ENCODE measurements at regions not wholly inside any gene's neighbourhood (a gene's known extent, or its start where the extent isn't known, plus 50 kb on each side); places are given as distances from the start of the nearest gene placed in this dataset.
A peak's percentile ranks its signal among the peaks of the same experiment; 100 is the strongest.

- Mint-ChIP-seq H3K9me3 (no peaks in the 10 kb centered on the region), H3K27ac (no peak overlapping the region), H3K27me3 (no peaks in the 10 kb centered on the region), H3K4me1 (peaks cover 2% of the 10 kb centered on the region), H3K36me3 (ENCODE audit: low read depth) (no peaks in the 10 kb centered on the region), H3K4me3 (no peak overlapping the region)
- DNase-seq: no peak
- ATAC-seq: no peak
Observed at GRCh38 chr6:163728442-163729126, 314.1 kb downstream of the QKI start.

GRCh38 chr6:163726037-163726695 lies 311.6 kb downstream of the QKI start:
- no peak overlapping the region for H3K27ac Mint-ChIP-seq
- H3K27me3 Mint-ChIP-seq: no peaks in the 10 kb centered on the region
- no peaks in the 10 kb centered on the region for H3K36me3 Mint-ChIP-seq (ENCODE audit: low read depth)
- H3K4me3 Mint-ChIP-seq: no peak overlapping the region
- DNase-seq (no peak), ATAC-seq (no peak)
- H3K4me1 Mint-ChIP-seq: no peaks in the 10 kb centered on the region
- no peaks in the 10 kb centered on the region for H3K9me3 Mint-ChIP-seq

- Mint-ChIP-seq H3K27me3 (no peaks in the 10 kb centered on the region), H3K4me1 (no peaks in the 10 kb centered on the region), H3K27ac (no peak overlapping the region), H3K9me3 (no peaks in the 10 kb centered on the region), H3K4me3 (no peak overlapping the region), H3K36me3 (ENCODE audit: low read depth) (no peaks in the 10 kb centered on the region)
- DNase-seq: no peak
- ATAC-seq: no peak
Observed at GRCh38 chr6:163725008-163725941, 310.8 kb downstream of the QKI start.

- Mint-ChIP-seq H3K36me3 (ENCODE audit: low read depth) (no peaks in the 10 kb centered on the region), H3K9me3 (no peaks in the 10 kb centered on the region), H3K27me3 (no peaks in the 10 kb centered on the region), H3K4me1 (no peaks in the 10 kb centered on the region), H3K4me3 (no peak overlapping the region), H3K27ac (no peak overlapping the region)
- no peak for DNase-seq
- no peak for ATAC-seq
Observed at GRCh38 chr6:163724196-163724595, 309.7 kb downstream of the QKI start.

DNA sequence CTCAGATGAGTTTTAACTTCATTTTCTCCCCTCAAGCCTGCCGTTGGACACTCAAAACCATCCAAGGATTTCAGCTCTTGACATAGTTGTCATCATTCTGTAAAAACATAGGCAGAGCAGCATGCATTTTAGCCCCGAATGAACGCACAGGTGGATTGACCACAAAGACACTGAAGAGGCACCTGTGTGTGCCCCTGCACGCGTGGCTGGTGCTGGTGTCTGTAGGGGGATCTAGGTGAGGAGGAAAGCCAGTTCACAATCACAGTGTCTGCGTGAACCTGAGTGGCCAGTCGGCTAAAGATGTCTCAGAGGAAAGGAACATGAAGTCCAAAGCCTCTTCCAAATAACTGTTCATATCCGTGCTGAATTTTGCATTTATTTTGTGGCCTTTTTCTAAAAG lies 309.2 kb downstream of the QKI start:
- H3K27me3 Mint-ChIP-seq: no peaks in the 10 kb centered on the region
- H3K36me3 Mint-ChIP-seq (ENCODE audit: low read depth): no peaks in the 10 kb centered on the region
- ATAC-seq (no peak), DNase-seq (no peak)
- no peaks in the 10 kb centered on the region for H3K4me1 Mint-ChIP-seq
- no peaks in the 10 kb centered on the region for H3K9me3 Mint-ChIP-seq
- no peak overlapping the region for H3K27ac Mint-ChIP-seq
- H3K4me3 Mint-ChIP-seq: no peak overlapping the region

DNA sequence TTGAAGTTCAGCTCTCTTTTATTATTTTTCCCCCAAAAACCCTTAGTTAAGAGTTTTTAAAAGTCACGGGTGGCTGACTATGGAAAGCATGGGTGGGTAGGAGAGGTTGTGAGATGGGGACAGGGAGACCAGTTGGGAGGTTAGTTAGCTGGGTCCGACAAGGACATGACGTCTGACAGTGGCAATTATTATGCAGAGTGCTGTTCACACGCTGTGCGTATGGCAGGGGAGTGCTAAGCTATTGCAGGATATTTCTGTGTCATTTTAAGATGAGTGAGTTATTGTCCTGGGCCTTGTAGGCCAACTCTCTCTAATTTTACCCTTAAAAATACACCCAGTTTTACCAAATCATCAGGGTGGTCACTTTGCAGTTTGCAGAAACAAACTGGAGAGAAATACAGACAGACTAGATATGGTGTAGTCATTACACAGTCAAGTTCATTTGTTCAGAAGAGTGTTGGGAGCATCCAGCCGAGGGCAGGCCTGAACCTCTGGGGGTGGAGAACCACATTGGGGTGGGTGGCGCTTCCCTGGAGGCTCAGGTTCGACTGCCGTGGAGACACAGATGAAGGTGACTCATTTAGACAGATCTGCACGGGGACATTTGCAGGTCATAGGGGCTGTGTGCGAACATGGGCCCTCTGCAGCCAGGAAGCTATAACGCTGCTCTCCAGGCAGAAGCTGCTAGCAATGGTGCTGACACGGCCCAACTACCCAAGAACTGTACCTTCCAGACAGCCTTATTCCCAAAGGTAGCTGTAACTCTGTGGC lies 307.6 kb downstream of the QKI start:
- Mint-ChIP-seq H3K27me3 (no peaks in the 10 kb centered on the region), H3K4me3 (no peak overlapping the region), H3K4me1 (peaks cover 4% of the 10 kb centered on the region), H3K36me3 (ENCODE audit: low read depth) (no peaks in the 10 kb centered on the region), H3K27ac (no peak overlapping the region), H3K9me3 (no peaks in the 10 kb centered on the region)
- ATAC-seq (no peak), DNase-seq (no peak)

DNA sequence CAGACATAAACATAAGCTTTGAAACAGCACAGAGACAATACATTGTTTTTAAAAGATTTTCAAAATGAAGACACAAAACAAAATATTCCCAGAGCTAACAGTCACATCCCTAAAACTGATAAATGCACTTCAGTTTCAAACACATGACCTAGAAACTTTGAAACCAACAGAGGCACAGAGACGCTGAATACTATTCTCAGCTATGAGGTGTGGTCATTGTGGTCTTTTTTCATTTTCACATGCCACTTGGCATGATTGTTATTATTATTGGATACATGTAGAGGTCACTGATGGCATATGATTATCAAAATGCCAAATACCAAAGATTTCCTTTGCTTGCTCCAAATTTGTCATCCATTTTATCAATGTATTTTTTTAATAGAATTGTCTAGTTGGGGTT lies 306.9 kb downstream of the QKI start:
- no peak for ATAC-seq
- Mint-ChIP-seq H3K4me3 (no peak overlapping the region), H3K27me3 (no peaks in the 10 kb centered on the region), H3K27ac (no peak overlapping the region), H3K4me1 (peaks cover 5% of the 10 kb centered on the region), H3K36me3 (ENCODE audit: low read depth) (no peaks in the 10 kb centered on the region), H3K9me3 (no peaks in the 10 kb centered on the region)
- no peak for DNase-seq

- no peak overlapping the region for H3K27ac Mint-ChIP-seq
- no peaks in the 10 kb centered on the region for H3K36me3 Mint-ChIP-seq (ENCODE audit: low read depth)
- no peak for DNase-seq
- no peaks in the 10 kb centered on the region for H3K27me3 Mint-ChIP-seq
- H3K4me1 Mint-ChIP-seq: peaks cover 5% of the 10 kb centered on the region
- no peaks in the 10 kb centered on the region for H3K9me3 Mint-ChIP-seq
- no peak overlapping the region for H3K4me3 Mint-ChIP-seq
- ATAC-seq: no peak
Observed at GRCh38 chr6:163720460-163721235, 306.1 kb downstream of the QKI start.

- no peaks in the 10 kb centered on the region for H3K27me3 Mint-ChIP-seq
- peaks cover 5% of the 10 kb centered on the region for H3K4me1 Mint-ChIP-seq
- H3K27ac Mint-ChIP-seq: no peak overlapping the region
- H3K36me3 Mint-ChIP-seq (ENCODE audit: low read depth): no peaks in the 10 kb centered on the region
- H3K4me3 Mint-ChIP-seq: no peak overlapping the region
- no peak for DNase-seq
- H3K9me3 Mint-ChIP-seq: no peaks in the 10 kb centered on the region
- no peak for ATAC-seq
Observed at GRCh38 chr6:163720005-163720404, 305.5 kb downstream of the QKI start.

GRCh38 chr6:163719028-163719742 lies 304.7 kb downstream of the QKI start:
- ATAC-seq (no peak), DNase-seq (no peak)
- no peak overlapping the region for H3K4me3 Mint-ChIP-seq
- peaks cover 5% of the 10 kb centered on the region for H3K4me1 Mint-ChIP-seq
- no peak overlapping the region for H3K27ac Mint-ChIP-seq
- H3K36me3 Mint-ChIP-seq (ENCODE audit: low read depth): no peaks in the 10 kb centered on the region
- no peaks in the 10 kb centered on the region for H3K9me3 Mint-ChIP-seq
- H3K27me3 Mint-ChIP-seq: no peaks in the 10 kb centered on the region

GRCh38 chr6:163718537-163718936 lies 304.0 kb downstream of the QKI start:
- DNase-seq: no peak
- Mint-ChIP-seq H3K9me3 (no peaks in the 10 kb centered on the region), H3K4me3 (no peak overlapping the region), H3K27me3 (no peaks in the 10 kb centered on the region), H3K4me1 (peaks cover 5% of the 10 kb centered on the region), H3K27ac (no peak overlapping the region), H3K36me3 (ENCODE audit: low read depth) (no peaks in the 10 kb centered on the region)
- no peak for ATAC-seq

DNA sequence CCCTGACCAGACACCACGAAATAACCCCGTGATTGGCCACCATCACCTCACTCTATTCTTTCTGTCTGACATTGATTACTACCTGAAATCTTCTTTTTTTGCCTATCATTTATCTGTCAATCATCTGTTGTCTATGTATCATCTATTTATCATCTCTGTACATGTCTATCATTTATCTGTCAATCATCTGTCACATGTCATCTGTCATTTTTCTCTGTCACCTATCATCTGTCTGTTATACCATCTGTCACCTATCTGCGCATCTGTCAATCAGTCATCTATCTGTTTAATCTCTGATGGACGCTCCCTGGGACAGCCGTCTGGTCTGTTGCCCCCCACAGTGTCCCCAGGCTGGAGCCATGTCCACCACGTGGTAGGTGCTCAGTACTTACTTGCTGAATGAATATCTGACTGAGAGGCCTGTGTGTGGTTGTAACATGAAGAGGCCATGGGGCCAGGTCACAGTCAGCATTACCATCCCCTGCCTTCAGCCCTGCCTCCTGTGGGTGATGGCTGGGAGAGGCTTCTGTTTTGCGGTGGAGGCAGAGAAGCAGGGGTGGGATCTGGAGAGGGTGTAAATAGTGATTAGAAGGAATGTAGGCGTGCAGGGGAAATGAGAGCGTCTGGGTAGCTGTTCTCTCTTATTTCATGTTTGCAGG lies 302.7 kb downstream of the QKI start:
- Mint-ChIP-seq H3K27ac (no peak overlapping the region), H3K36me3 (ENCODE audit: low read depth) (no peaks in the 10 kb centered on the region), H3K4me1 (peaks cover 9% of the 10 kb centered on the region), H3K27me3 (peaks cover 2% of the 10 kb centered on the region), H3K9me3 (no peaks in the 10 kb centered on the region), H3K4me3 (no peak overlapping the region)
- ATAC-seq: no peak
- DNase-seq: no peak

- Mint-ChIP-seq H3K27ac (no peak overlapping the region), H3K9me3 (no peaks in the 10 kb centered on the region), H3K4me3 (no peak overlapping the region), H3K4me1 (peaks cover 9% of the 10 kb centered on the region), H3K36me3 (ENCODE audit: low read depth) (no peaks in the 10 kb centered on the region), H3K27me3 (peaks cover 4% of the 10 kb centered on the region)
- DNase-seq (no peak), ATAC-seq (peak; percentile 30)
Observed at GRCh38 chr6:163716690-163717089, 302.2 kb downstream of the QKI start.

Measured in activated naive CD8-positive, alpha-beta T cell treated with anti-CD3 and anti-CD28 coated beads, Interleukin-2, amount 50 U/mL, for 24 hours (primary cell).